Renal cortical epithelial cell (primary cell): ENCODE measurements at regions not wholly inside any gene's neighbourhood (a gene's known extent, or its start where the extent isn't known, plus 50 kb on each side); places are given as distances from the start of the nearest gene placed in this dataset.

ENCODE experiments used
- DNase-seq: peaks from one replicate; pipeline ENCODE4 v3.0.0-alpha.2; 2011; ENCODE audit warnings: low read depth

DNA sequence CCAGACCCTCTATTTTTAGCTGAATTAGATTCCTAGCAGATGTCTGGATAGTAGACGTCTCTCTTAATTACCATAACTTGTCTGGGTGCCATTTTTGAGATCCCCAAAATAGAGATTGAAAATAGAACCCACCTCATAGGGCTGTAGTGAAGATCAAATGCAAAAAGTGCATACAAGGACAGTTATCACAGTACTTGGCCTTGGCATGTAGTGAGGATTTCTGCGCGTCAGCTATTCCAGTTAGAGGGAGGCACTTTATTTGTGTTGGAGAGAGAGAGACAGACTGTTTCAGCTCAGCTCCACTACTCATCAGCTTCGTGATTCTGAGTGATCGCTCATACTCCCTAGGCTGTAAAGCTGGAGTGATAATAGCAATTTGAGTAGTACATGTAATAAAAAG lies 59.6 kb upstream of the CDH13 start:
- no peak for DNase-seq

GRCh38 chr16:82563401-82563800 lies 63.4 kb upstream of the CDH13 start:
- DNase-seq = no peak

- DNase-seq = no peak
Observed at GRCh38 chr16:82562183-82562683, 64.5 kb upstream of the CDH13 start.

GRCh38 chr16:82560805-82561325 lies 65.9 kb upstream of the CDH13 start:
- no peak for DNase-seq

GRCh38 chr16:82544378-82545160 lies 82.2 kb upstream of the CDH13 start:
- DNase-seq = no peak

DNA sequence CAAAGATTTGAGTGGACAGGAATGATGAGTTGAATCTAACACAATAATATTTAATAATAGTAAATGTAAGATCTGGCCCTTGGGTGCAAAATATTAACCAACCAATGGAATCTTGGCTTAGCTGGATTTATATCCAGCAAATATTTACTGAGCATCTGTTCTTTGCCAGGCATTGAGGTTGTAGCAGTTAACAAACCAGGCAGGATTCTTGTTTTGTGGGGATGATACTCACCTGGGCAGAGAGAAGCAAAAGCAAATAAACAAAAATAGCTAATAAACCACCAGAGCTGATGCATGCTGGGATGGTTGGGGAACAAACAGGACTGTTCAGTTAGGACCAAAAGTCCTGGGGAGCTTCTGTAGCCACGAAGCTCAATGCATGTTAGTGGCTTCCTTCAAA lies 84.1 kb upstream of the CDH13 start:
- no peak for DNase-seq

DNA sequence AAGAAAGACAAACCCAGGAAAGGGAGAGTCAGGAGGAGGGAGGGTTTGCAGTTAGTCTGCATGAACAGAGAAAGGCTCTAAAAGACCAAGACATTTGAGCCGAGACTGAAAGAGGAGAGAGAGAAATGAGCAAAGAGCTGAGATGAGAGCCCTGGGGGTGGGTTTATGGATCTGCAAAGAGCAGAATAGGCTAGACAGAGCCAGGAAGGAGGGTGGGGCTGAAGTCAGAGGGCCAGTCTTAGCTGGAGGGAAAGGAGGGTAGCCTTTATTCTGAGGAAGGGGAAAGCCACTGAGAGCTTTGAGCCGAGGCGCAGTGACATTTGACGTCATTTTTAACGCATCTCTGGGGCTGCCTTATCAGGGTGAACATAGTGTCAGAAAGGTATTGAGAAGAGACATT lies 85.7 kb upstream of the CDH13 start:
- DNase-seq = no peak

GRCh38 chr16:82535764-82536163 lies 91.0 kb upstream of the CDH13 start:
- DNase-seq = no peak

DNA sequence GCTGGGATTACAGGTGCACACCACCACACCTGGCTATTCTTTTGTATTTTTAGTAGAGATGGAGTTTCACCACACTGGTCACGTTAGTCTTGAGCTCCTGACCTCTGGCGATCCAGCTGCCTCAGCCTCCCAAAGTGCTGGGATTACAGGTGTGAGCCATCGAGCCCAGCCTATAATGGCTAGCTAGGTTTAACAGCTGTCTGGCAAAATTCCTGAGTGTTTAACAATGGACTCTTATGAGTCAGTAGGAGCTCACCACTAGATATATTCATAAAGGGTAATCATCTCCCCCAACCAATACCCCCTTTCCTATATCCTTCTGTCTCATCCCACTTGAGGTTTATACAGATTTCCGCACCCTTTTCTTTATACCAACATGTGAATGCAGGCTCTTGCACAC lies 91.5 kb upstream of the CDH13 start:
- no peak for DNase-seq

DNA sequence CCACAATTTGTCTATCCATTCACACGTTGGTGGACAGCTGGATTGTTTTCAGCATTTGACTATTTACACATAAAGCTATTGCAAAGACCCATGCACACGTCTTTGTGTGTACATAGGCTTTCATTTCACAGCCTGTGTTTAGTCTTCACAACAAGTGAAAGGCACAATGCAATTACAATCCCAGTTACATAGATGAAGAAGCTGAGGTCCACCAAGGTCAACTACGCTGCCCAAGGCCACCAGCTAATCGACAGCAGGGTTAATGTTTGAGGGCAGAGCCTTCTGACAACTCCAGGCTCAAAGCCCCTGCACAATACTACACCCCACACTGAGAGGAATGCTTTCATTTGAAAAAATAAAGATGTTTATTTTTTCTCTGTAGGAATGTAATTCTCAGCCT lies 93.6 kb upstream of the CDH13 start:
- no peak for DNase-seq

DNA sequence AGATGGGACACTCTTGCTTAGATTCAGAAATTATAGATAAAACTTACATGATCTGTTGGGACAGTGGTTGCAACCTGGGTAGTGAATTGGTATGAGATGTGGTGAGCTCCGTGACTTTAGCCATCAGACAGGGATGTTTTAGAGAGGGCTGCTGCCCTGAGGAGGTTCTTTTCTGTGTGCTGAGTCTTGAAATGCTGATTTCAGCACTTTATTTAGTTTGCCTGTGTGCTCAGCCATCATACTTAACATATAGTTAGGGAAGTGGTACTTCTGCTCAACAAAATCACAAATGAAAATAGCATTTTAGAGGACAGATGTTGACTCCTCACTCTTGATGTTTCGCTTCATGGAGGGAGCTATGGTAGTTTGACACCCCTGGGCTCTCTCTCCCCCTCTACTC lies 95.9 kb upstream of the CDH13 start:
- no peak for DNase-seq

DNA sequence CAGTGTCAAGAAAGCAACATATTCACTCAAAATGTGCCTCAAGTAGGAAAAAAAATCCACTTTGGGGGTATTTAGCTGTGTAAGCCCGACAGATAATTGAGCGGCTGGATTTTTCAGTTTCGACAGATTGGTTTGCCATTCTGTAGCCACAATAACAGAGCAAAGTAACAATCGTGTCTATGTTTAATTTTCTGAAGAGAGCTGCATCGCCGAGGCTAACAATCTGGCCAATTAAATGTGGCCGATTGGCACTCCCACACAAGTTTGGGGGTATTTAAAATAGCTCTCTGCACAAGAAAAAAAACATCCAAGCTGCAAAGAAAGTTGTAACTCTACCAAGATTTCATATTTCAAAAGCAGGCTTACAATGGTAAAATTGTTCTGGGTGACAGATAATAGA lies 99.7 kb upstream of the CDH13 start:
- no peak for DNase-seq

GRCh38 chr16:82524976-82525375 lies 101.8 kb upstream of the CDH13 start:
- DNase-seq = no peak

GRCh38 chr16:82523815-82524214 lies 103.0 kb upstream of the CDH13 start:
- DNase-seq = peak; percentile 60

DNA sequence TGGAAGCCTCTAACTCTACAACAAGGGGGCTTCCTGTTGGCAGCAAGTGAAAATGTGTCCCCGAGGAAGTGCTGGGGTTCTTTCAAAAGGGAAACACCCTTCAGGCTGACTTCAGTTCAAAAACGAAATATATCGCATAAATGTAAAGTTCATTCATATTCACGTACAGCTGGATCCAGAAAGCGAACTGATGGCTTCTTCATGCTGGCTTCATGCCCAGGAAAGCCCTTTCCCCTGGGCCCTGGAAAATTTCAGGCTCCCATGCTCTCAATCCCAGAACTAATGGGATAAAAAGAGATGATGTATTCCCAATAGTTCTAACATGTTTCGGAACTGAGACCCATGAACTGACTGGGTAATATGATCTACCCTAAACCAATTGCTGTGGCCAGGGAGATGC lies 104.7 kb upstream of the CDH13 start:
- no peak for DNase-seq

DNA sequence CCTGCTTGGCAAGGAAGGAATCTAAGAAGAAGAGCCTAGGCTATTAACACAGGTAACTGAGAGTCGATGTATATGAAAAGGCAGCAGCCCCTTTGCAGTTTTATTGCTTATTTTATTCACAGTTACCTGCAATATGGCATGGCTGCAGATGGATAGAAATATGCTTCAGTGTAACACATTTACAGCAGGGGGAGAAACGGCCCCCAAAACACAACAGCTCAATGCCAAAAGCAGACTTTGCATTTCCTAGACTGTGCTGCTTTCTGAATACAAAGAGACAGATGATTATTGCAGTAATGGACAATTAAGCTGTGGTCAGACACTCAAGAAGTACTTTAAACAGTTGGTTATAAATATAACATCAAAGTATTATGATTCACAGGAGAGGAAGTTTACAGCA lies 108.0 kb upstream of the CDH13 start:
- no peak for DNase-seq

GRCh38 chr16:82514262-82514661 lies 112.5 kb upstream of the CDH13 start:
- no peak for DNase-seq

DNA sequence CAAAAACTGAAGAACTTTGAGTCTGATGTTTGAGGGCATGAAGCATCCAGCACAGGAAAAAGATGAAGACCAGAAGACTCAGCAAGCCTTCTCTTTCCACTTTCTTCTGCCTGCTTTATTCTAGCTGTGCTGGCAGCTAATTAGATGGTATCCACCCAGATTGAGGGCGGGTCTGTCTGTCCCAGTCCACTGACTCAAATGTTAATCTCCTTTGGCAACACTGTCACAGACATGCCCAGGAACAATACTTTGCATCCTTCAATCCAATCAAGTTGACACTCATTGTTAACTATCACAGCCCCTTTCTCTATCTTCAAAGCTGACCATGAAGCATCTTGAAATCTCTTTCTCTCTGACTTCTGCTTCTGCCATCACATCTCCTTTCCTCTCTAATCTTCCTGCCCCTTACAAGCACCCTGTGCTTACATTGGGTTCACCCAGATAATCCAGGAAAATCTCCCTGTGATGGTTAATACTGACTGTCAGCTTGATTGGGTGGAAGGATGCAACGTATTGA lies 115.9 kb upstream of the CDH13 start:
- no peak for DNase-seq

DNA sequence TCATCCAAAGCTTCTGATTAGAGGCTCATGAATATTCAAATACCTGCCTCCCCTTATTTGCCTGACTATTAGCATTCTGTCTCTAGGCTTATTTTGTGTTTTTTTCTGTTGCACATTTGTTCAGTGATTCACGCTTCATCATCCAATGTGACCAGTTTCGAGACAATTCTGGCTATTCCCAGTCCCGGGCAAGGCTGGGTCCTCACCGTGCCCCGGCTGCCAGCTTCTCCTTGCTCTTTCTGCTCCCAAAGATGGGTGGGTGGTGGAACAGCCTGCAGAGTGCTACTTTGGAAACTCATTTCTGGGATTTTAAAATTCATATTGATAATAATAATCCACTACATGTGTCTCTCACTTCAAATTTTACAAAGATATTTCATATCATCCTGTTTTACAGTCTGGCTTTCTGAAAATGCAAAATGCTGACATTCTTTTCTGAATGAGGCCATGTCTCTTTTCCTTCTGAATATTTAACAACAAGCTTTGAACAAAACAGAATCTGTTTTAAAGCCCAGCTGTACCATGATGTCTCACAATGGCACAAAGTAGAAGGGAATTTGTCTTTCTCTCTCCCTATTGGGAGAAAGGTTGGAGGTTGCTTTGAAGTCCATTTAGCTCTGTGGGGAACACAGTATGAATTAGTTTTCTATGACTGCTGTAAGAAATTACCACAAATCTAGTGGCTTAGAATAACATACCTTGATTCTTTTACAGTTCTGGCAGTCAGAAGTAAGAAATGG lies 116.9 kb upstream of the CDH13 start:
- DNase-seq = no peak

DNA sequence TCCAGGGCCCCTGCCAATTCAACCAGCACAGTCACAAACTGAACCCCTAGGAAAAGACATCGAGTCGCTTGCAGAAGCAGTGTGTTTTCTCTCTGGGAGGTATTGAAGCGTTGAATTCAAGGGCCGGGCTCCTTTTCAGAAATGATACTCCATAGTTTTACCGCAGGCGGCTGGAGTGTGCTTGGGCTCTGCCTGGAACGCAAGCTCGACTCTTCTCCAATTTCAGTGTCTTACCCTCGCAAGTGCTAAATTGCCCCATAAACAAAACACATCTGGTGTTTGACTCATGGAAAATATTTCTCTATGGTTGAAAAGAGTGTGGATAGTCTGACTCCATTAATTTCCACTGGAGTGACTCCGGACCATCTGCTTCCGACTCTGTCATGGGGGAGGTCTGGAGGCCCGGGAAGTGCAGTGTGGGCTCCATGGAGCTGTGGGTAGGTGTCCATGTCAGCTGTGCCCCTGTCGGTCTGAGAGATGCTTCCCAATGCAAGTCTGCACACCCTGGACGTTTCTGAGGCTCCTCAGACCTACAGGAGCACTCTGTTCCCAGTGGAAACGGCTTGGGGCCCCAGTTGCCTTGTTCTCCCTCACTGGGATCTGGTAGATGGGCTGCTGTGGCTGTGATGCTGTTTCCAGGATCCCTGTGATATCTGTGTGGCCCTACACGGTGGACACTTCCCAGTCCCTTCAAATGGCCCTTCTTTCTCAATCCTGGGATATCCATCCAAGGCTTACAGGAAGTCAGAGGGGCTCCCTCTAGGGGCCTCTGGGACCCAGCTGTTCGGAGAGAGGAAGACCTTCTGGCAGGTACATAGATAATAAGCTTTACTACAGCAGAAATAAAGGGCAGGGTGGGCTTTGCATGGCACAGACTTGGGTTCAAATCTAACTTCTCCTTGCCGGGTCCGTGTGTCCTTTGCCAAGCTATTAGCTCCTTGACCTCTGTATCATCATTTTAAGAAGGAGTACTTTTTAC lies 119.8 kb upstream of the CDH13 start:
- no peak for DNase-seq

DNA sequence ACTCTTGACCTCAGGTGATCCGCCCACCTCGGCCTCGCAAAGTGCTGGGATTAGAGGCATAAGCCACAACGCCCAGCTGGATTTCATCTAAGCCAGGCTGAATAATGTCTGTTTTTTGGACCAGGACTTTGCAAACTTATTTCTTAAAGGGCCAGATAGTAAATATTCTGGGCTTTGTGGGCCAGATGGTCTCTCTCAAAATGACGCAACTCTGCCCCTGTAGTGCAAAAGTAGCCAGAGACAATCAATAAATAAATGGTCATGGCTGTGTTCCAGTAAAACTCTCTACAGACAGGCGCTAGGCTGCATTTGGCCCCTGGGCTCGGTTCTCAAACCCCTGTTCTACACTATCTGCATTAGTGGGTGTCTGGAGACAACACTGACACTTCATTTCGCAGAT lies 121.9 kb upstream of the CDH13 start:
- DNase-seq = no peak

DNA sequence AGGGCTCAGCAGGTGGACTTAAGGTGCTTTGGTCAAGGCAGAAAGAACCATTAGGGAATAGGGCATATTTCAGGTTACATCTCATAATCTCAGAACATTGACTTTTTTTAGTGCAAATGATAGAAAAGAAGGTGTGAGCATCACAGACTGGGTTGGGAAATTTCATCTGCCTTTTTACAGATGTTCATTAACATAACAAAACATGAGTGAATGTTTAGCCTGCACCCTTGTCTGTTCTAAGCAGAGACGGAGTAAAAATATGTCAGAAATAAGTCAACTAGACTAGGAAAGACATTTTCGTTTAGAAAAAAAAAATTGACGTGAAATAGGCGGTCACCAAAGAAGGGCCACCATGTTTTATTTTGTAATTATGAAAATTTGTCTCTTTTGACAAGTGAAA lies 127.5 kb upstream of the CDH13 start:
- DNase-seq = no peak
